T-helper 2 cell treated with Interferon-gamma antibody and Interleukin-4, amounts not matched to agents 100 ng/mL and 5 ng/mL, for 36 hours (primary cell): ENCODE measurements at regions not wholly inside any gene's neighbourhood (a gene's known extent, or its start where the extent isn't known, plus 50 kb on each side); places are given as distances from the start of the nearest gene placed in this dataset.

Experiments used
- intact Hi-C: fragments of 100-400 bp; cut with micrococcal nuclease; formaldehyde crosslinking; loops from one replicate; pipeline ENCODE4 v1.15.1; 2023

DNA sequence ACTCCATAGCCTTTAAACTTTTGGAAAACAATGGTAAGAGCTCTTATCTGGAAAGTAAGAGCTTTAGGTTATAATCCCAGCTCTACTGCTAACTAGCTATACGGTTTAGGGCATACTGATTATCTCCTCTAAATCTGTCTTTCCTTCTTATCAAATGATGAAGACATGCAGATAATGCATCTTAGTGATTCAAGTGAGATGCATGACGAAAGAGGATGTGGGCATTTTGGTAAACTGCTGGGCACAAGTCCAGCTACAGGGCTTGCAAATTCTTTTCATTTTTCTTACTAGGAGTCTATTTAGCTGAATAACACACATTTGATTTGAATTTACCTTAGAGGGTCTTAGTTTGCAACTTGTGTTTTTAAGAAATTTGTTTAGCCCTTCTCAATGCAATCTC lies 1604.8 kb upstream of the ZEB2 start:
- intact Hi-C loops: no loop called here

- intact Hi-C loops: no loop called here
These were observed 1603.8 kb upstream of the ZEB2 start for GRCh38 chr2:146123714-146124113.

DNA sequence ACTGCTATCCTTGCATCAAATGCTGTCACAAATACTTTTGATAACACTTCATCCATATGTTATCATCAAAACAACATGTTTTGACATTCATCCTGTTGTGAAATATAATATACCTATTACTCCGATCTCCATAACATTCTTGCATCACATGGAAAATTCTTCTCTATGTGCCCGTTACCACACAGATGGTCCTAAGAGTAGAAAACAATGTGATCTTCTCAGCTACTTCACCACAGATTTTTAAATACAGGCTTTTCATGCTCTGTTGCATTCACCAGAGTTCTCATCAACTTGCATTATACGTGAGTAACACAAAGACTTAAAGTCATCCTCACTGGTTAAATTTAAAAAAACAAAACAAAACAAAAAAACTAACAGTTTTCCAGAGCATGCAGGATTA lies 1603.3 kb upstream of the ZEB2 start:
- intact Hi-C loops: no loop called here

DNA sequence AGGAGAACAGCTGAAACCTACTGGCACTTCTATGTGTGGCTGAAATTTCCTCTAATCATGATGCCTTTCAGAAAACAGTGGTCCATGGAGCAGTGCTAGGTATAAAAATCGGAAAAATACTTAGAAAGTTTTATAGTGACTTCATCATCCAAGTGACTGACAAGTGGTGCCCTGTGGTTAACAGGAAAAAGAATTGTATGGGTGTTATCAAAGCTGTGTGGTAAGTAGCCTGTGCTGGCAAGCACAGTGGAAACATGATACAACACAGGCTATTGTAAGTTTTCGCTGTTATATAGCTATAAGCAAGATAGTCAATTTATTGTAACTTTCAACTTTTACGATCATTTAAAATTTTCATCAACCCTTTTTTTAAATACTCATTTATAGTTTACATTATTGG lies 1599.7 kb upstream of the ZEB2 start:
- intact Hi-C loops: no loop called here

GRCh38 chr2:146108993-146109392 lies 1589.1 kb upstream of the ZEB2 start:
- intact Hi-C loops: no loop called here

- intact Hi-C loops: no loop called here
These were observed 1574.3 kb upstream of the ZEB2 start for GRCh38 chr2:146094185-146094584.

GRCh38 chr2:146081459-146081858 lies 1561.5 kb upstream of the ZEB2 start:
- intact Hi-C loops: no loop called here

GRCh38 chr2:146080925-146081324 lies 1561.0 kb upstream of the ZEB2 start:
- intact Hi-C loops: no loop called here

DNA sequence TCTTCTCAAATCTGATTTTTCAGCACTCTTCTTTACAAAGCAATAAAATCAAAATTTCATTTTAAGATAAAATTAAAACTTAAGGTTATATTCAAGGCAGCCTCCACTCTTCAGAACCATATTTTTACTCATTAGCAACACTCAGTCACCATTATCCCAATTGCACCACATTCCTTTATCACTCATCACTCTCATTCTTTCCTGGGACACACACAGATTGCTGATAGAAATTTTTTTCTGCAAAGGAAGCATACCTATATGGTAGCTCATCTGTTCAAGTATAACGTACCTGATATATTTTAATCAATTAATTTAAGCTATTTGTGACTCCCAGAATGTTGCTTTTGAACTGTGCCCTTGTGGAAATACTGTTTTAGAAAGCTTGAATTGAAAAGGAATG lies 1559.3 kb upstream of the ZEB2 start:
- intact Hi-C loops: no loop called here

GRCh38 chr2:146077156-146077555 lies 1557.2 kb upstream of the ZEB2 start:
- intact Hi-C loops: no loop called here

DNA sequence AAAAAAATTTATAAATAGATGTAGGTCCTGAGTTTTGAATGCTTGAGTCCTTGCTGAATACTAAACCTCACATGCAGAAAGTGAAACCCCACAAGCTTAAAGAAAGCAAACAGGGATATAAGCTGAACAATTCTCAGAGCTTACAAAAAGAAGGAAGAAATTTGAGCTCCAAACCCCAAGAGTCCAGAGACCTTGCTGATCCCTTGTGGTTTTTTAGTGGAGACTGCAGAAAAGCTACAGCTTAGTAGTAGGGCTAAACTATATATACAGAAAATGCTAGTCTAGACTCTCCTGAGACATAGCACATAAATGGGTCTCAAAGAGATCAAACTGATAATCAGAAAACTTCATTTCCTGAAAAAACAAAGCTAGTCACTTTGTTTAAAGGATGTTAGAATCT lies 1548.1 kb upstream of the ZEB2 start:
- intact Hi-C loops: no loop called here

DNA sequence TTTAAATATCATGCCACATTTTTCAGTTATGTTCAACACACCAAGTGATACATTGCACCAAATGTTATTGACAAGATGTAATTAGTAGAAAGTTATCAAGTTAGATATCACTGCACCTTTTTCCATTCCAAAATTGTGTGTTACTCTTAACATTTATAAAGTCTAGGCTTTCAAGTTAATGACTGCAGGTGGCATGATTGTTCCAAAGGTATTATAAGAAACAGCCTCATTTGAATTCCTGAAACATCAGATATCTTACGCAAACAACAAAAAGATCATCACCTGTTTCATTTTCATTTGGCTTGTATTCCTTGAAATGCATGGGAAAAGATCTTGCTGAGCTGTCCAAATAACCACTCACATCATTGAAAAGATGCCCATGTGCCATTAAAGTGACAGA lies 1528.2 kb upstream of the ZEB2 start:
- intact Hi-C loops: no loop called here

DNA sequence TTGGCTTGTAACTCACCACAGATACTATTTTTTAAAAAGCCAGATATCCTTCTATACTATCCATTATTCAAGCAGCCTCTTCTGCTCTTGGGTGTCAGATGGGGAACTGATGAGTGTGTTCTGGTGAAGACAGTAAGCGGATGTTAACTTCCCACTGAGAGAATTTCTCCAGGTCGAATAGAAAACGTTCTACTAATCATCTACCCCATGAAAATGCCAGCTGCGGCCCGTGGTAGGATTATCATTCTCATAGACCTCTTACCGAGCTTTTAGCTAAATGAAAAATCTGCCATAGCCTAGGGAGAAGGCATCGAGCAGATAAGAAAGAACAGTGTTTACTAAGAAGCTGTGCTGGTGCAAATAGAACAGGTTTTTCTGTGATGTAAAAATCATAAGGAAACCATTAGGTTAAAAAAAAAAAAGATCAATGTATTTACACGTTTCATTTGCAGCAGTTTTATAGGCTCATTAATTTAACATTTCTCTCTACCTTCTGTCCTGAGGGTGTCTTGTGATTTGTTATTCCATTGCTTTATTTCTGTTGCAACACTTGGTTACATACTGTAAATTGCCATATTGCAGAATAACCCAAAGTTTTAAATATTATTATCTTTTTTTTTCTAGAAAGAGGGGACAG lies 1521.5 kb upstream of the ZEB2 start:
- intact Hi-C loops: no loop called here

GRCh38 chr2:146040051-146040450 lies 1520.1 kb upstream of the ZEB2 start:
- intact Hi-C loops: no loop called here

GRCh38 chr2:146038014-146038413 lies 1518.1 kb upstream of the ZEB2 start:
- intact Hi-C loops: no loop called here

DNA sequence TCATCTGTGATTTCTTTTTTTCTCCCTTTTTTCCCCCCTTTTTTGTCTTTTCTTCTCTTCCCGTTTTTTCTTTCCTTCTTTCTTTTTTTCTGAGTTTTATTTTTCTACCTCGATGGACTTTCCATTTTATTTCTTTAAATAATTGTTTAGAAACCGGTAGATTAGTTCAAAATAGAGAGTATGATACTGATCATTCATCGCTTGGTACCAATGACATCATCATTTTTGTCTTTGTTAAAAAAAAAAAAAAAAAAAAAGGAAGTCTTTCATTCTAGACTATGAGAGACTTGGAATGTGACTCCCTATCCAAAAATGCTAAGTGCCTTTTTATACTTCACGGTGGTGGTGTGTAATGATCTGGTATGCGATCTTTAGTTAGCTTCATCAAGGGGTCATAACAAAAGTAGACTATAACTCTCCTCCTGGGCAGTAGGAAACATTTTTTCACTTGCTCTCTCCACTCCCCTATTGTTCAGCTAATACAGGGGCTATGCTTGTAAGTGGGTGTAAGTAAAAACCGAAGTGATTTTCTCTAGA lies 1517.5 kb upstream of the ZEB2 start:
- intact Hi-C loops: no loop called here

GRCh38 chr2:146031158-146031557 lies 1511.2 kb upstream of the ZEB2 start:
- intact Hi-C loops: no loop called here

DNA sequence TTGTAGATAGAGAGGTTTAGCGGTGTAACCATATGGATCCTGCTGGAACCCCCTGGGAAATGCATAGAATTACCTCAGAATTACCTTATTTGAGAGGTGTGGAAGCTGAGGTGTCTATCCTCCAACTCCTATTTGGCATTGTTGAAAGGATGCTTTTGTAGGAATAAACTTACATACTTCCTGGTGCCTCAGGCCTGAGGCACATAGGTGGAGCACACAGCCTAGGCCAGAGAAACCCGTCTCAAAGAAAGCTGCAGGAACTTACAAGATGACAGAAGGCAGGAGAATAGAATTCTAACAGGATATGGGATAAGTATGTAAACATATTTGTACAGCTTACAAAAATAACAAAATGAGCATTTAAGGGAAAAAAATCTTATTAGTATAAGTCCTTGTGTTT lies 1507.2 kb upstream of the ZEB2 start:
- intact Hi-C loops: no loop called here

DNA sequence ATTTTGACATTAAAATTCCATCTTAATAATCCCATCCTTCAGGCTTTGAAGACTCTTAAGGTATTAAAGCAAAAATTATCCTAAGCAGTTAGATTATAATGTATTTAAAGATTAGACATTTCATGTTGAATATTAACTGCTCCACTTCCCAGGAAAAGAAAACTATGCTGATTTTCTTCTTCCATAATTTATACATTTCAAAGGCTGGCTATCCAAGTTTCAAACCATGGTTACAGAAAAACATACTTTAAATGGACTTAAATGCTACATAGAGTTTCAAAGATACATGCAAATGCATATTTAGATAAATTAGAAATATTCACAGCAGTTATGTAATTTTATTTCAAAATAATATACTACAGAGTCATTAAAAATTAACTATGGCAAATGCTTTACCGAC lies 1505.6 kb upstream of the ZEB2 start:
- intact Hi-C loops: no loop called here

GRCh38 chr2:146024212-146024743 lies 1504.4 kb upstream of the ZEB2 start:
- intact Hi-C loops: no loop called here

- intact Hi-C loops: no loop called here
These were observed 1484.5 kb upstream of the ZEB2 start for GRCh38 chr2:146004462-146004861.

GRCh38 chr2:146003337-146003736 lies 1483.4 kb upstream of the ZEB2 start:
- intact Hi-C loops: no loop called here

GRCh38 chr2:145994910-145995309 lies 1475.0 kb upstream of the ZEB2 start:
- intact Hi-C loops: no loop called here
